HG03558 (cell line): ENCODE measurements at regions not wholly inside any gene's neighbourhood (a gene's known extent, or its start where the extent isn't known, plus 50 kb on each side); places are given as distances from the start of the nearest gene placed in this dataset.
"Not testable (repeated sequence)": the region's sequence is repeated elsewhere in the genome, so short reads cannot be mapped to it uniquely, and the experiment has no call there.

Experiments used
- ATAC-seq: cut with Tn5 transposase; IDR thresholded peaks from one replicate; pipeline ENCODE4 v1.9.1; 2021; ENCODE audit warnings: moderate number of reproducible peaks; ENCODE audit not compliant: unreplicated experiment; ENCODE audit errors: extremely low read depth

DNA sequence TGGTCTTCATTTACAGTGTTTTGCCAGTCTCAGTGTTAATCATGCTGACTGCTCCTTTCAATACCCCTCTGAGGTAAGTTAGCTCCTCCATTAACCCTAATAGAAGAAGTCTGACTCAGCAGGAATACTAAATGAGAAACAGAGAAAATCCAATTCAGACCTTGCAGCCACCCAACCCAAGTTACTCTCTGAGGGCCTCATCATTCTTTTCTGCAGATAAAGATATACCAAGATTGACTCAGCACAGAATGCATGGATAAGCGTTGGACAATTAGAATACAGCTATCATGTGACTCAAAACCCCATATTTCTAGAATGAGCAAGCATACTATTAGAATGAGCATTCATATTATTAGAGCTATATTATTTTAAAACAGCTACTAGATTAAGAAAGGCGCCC lies 389.1 kb upstream of the SGO1 start:
- ATAC-seq: no peak

DNA sequence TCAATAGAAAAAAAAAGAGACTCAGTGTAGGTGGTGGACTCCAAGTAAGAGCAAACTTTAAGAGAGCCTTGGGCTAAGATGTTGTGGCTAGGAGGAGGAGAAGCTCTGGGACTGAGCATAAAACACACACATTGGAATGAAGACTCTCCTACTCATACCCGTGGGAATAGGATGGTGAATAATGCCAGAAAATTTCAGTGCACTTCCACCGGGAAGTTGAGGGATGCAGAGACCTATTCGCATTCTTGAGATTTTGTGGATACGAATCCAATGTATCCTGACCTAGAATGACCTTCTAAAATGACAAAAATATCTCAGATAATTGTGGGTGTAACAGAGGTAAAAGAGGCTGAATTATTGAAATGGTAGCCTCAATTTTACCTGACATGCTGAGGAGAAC lies 388.7 kb upstream of the SGO1 start:
- ATAC-seq: no peak

DNA sequence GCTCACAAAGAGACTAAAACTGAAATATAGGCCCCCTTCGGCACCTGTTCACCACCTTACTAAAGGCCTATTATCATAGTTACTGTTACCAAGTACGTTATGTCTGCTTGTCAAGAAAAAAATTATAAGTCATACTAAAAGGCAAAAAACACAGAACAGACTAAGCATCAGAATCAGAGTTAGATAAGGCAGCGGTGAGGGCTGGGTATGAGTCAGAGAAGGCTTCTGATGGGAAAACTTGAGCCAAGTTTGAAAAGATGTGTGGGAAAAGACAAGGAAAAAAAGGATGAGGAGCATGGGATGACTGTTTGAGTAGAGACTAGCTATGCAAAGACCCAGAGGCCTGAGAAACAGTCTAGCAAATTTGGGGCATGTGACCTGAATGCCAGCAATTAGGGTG lies 387.2 kb upstream of the SGO1 start:
- ATAC-seq: no peak

DNA sequence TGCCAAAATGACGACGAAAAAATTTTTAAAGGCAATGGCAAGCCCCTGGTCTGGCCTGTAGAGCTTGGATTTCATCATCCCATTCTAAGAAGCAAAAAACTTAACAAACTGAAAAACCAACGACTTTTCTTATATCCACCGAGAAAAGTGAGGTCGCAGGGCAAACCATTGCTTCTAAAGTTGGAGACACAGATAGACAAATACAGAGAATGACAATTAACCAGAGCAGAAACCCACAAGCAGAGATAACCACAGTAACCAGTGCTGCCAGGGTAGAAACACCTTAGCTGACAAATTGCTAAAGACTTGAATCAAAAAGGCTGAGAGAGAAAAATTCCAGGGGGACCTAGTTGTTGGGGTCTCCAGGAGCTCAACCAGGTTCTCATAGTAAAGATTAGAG lies 386.5 kb upstream of the SGO1 start:
- no peak for ATAC-seq

DNA sequence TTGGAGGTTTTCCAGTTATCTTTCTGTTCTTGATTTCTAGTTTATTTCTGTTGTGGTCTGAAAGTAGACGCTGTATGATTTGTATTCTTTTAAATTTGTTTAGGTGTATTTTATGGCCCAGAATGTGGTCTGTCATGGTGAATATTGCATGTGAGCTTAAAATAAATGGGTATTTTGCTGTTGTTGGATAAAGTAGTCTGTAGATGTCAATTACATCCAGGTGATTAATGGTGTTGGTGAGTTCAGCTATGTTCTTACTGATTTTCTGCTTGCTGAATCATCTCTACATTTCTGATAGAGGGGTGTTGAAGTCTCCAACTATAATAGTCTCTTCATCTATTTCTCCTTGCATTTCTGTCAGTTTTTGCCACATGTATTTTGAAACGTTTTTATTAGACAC lies 383.3 kb upstream of the SGO1 start:
- no peak for ATAC-seq

DNA sequence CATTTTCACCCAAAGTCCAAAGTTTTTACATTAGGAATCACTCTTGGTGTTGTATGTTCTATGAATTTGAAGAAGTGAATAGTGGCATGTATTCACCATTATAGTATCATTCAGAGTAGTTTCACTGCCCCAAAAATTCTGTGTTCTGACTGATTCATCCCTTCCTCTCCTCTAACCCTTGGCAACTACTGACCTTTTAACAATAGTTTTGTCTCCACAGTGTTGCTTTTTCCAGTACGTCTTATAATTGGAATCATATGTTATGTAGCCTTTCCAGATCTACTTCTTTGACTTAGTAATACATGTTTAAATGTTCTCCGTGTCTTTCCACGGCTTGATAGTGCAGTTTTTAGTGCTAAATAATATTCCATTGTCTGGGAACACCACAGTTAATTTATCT lies 379.0 kb upstream of the SGO1 start:
- ATAC-seq: no peak

DNA sequence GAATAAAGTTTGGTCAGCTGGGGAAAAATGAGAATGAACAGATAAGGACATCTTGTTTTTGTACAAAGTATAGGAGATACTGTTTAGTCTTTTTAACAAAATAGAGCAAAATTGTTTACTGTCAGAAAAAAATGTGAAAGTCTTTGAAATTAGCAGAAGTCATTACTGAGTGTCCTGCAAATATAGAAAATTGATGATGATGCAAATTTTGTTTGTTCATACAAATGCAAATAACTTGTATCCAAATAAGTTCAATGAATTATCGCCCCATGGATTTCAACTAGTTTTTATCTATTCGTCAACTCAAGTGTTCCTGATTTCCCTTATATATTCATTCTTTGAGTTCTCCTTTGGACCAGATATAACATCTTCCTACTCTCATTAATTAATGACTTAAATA lies 378.0 kb upstream of the SGO1 start:
- ATAC-seq: no peak

DNA sequence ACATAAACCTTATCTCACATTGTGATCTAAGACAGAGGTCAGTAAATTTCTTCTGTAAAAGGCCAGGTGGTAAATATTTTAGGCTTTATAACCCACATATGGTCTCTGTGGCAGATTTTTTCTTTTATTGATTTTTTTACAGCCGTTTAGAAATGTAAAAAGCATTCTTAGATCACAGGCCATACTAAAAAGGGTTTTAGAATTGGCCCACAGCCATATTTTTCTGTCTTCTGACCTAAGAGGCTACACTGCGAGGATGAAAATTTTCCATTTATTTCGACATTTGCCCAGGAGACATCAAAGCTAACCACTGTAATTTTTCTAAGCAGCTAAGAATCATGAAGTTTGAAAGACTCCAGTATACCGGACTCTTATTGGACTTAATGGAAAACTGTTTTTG lies 377.2 kb upstream of the SGO1 start:
- no peak for ATAC-seq

DNA sequence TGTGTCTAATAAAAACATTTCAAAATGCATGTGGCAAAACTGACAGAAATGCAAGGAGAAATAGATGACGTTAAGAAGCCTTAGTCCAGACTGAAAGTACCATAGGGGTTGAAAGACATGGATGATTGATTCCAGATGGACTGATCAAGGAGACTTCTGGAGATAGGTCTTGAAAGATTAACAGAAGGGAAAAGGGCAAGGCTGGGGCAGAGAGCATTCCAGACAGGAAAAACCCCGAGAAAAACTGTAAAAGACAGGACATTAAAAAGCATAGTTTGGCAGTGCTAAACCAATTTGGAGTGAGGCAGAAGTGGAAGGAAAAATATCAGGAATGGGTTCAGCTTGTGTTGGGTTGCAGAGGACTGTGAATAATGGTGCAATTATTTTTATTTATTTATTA lies 375.2 kb upstream of the SGO1 start:
- no peak for ATAC-seq

DNA sequence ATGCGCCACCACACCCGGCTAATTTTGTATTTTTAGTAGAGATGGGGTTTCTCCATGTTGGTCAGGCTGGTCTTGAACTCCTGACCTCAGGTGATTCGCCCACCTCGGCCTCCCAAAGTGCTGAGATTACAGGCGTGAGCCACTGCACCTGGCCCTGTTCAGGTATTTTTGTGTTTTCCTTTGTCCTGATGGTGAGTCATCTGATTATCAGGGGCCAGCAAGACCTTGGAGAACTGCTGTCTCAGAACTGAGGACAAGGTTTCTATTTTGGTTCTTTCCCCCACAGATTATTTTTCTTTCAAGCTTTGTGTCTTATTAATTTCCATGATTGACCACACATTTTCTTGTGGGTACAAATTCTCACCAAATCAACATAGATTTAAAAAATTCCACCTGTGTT lies 374.4 kb upstream of the SGO1 start:
- not testable (repeated sequence) for ATAC-seq

DNA sequence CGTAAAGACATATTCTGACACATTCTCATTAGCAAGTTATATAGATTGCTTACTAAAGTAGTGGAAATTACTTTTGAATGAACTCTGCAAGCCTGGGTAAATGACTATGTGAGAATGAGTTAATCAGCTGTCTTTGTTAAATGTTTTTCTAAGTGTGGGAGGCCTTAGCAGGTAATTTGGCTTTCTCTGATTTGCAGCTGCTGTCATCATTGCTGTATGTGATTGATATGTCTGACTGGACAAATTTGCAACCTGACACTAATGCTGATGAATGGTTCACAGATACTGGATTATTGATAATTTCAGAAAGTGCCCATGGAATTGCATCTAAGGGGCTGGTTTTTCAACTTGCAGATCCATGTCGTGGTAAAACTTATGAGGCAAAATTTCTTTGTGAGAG lies 372.2 kb upstream of the SGO1 start:
- no peak for ATAC-seq

DNA sequence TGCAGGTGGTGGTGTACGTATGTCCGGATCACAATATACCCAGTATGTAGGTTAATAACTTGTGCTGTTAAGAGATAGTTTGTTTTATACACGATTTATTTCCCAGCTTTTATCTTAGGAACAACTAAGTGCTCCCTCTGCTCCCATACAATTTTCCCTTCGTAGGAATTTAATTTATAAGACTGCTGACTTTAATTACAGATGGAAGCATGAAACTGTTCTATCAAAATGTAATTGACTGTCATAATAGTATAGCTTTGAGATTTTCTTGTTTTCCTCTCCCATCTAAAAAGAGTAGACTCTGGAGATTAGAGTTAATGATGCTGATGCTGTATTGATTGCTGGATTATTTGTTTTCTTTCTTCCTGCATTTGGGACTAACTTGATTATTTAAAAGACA lies 370.7 kb upstream of the SGO1 start:
- ATAC-seq: no peak

DNA sequence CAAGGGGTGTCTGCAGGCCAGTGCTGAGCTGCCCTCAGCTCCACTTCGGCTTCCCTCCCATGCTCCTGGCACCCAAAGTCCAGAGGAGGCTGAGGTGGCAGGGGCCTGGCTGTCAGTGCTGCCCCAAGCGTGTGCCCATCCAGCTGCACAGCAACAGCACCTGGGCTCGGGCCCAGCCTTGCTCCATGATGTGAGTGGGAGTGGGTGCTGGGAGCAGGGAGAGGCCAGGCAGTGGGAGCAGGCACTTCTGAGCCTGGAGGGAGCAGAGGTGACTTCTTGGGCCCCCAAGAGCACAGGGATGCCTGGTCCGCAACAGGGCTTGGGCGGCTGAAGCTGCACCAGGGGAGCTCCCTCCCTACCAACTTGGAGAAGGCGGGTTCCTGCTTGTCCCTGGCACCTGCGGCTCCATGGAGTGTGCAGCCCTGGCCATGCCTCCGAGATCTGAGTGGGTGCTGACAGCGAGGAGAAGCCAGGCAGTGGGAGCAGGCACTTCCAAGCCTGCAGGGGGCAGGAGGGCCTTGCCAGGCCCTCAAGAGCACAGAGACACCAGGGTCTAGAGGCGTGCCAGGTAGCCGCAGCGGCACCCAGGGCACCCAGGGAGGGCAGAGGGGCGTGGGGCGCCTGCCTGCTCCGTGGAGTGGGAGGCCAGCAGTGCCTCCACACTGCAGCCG lies 366.7 kb upstream of the SGO1 start:
- ATAC-seq: no peak

DNA sequence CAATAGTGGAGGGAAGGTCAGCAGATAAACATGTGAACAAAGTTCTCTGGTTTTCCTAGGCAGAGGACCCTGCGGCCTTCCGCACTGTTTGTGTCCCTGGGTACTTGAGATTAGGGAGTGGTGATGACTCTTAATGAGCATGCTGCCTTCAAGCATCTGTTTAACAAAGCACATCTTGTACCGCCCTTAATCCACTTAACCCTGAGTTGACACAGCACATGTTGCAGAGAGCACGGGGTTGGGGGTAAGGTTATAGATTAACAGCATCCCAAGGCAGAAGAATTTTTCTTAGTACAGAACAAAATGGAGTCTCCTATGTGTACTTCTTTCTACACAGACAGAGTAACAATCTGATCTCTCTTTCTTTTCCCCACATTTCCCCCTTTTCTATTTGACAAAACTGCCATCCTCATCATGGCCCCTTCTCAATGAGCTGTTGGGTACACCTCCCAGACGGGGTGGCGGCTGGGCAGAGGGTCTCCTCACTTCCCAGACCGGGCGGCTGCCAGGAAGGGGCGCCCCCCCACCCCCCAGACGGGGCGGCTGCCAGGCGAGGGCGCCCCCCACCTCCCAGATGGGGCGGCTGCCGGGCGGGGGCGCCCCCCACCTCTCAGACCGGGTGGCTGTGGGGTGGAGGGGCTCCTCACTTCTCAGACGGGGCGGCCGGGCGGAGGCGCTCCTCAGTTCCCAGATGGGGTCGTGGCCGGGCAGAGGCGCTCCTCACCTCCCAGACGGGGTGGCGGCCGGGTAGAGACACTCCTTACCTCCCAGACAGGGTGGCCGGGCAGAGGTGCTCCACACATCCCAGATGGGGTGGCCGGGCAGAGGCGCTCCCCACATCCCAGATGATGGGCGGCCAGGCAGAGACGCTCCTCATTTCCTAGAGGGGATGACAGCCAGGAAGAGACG lies 361.6 kb upstream of the SGO1 start:
- ATAC-seq: not testable (repeated sequence)

DNA sequence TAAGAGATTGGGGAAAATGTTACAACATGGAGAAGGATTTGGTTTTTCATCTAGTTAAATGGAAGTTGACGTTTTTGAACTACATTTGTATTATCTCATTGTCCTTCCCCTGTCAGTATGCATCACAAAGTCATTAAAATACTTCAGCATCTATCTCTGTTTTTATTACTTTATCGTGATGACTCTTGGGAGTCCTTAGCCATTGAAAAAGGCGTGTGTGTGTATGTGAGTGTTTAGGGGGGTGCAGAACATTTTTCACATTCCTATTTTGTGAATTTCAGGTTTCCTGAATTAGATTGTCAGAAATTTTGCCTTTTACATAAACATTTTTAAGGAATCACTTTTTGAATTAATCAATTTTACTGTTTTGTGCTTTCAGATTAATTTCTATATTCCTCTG lies 360.6 kb upstream of the SGO1 start:
- no peak for ATAC-seq

DNA sequence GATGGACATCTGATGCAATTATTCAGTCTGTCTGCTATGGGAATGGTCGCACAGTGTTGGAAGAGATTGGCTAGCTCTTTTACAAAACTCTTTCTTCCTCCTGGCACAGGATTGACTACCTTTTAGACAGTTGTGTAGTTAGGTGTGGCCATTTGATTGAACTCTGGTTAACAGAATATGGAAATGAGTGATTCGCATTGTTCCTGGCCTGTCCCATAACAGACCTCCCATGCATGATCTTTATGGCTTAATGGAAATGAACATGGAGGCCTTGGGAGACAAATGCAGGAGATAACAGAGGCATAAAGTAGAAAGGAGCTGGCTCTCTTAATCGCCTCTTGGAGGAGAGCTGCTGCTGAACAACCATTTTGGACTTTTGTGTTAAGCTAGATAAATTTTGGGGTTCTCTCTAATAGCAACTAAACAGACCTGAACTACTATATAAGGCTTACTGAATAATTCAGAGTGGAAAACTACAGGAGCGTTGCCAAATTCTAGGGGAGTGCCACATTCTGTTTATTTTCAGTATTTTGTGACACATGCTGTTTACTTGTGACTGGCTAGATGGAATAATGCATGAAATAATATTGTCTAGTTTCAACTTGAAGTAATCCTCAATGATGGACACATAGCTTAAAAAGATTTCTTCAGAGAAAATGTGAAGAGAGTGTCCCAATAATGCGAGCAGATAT lies 357.7 kb upstream of the SGO1 start:
- no peak for ATAC-seq

DNA sequence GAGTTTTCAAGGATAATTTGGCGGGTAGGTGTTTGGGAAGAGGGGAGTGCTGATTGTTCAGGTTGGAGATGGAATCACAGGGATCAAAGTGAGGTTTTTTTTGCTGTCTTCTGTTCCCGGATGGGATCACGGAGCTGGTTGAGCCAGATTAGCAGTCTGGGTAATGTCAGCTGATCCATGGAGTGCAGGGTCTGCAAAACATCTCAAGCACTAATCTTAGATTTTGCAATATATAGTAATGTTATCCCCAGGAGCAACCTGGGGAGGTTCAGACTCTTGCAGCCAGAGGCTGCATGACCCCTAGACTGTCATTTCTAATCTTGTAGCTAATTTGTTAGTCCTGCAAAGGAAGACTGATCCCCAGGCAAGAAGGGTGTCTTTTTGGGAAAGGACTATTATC lies 354.1 kb upstream of the SGO1 start:
- no peak for ATAC-seq

DNA sequence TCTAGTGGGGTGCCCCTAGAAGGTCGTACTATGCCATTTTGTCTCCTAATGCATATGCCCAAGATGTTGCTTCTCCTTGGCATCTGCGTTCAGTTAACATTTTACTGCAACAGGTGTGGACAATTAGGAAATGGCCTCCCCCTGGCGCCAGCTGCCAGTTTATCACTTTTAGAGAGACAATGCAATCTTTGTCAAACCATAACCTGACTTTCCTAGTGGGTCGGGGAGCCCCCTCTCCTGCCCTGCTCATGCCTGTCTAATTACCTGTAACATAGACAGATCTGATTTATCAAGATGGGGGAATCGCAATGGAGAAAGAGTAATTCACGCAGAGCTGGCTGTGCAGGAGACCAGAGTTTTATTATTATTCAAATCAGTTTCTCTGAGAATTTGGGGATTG lies 353.7 kb upstream of the SGO1 start:
- ATAC-seq: no peak

DNA sequence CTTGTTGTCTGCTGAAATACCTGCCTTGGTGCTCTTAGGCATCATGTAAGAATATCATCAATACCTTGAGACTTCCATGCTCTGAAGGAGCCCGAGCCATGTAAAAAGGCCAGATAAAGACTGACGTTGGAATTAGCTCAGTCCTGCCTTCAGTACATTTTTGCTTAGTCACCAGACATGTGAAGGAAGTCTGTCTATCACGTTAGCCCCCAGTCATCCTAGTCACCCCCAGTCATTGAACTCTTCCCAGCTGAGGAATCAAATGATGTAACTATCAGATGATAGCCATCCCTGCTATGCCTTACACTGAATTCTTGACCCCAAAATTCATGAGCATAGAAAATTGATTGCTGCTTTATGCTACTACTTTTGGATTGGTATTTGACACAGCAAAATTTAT lies 351.2 kb upstream of the SGO1 start:
- ATAC-seq: no peak

DNA sequence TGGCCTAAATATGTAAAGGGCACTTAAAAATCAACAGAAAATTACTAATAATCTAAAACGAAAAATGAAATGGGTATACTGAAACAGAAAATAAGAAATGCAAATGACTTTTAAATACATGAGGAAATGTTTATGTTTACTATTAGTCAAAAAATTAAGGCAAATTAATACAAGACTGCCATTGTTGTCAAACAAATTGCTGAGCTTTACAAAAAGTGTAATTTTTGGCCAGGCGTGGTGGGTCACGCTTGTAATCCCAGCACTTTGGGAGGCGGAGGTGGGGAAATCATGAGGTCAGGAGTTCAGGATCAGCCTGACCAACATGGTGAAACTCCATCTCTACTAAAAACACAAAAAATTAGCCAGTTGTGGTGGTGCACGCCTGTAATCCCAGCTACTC lies 343.9 kb upstream of the SGO1 start:
- no peak for ATAC-seq

DNA sequence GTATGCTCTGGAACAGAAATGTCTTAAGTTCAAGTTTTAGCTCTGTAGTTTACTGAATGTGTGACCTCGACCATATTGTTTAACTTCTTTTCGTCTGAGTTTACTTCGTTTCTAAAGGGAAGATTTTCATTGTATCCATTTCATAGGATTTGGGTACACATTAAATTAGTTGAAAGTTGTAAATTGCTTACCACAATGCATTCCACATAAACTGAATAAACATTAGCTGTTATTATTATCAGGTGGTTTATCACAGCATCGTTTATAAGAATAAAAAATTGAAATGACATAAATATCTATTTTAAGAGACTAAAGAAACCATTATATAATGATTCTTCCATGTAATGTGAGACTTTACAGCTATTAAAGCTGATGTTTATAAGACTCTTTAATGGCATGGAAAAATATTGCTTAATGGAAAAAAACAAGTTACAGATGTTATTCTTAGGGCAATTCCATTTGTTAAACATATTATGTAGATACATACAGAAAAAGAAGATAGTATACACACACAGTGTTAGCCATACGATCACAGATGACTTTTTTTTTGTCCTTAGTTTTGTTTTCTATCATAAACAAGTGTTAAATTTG lies 342.3 kb upstream of the SGO1 start:
- no peak for ATAC-seq
